Progenitor cell of endocrine pancreas (in vitro differentiated cells): ENCODE measurements at regions not wholly inside any gene's neighbourhood (a gene's known extent, or its start where the extent isn't known, plus 50 kb on each side); places are given as distances from the start of the nearest gene placed in this dataset.

Source experiments
- DNase-seq: peaks from one replicate; pipeline ENCODE4 v3.0.0; 2021; ENCODE audit warnings: low spot score; ENCODE audit not compliant: unreplicated experiment
- H3K27ac Mint-ChIP-seq: 2 replicates; pipeline ENCODE4 v1.8.0; 2021; ENCODE audit warnings: mild to moderate bottlenecking, moderate library complexity, mixed read lengths
- H3K27me3 Mint-ChIP-seq: 2 replicates; pipeline ENCODE4 v1.8.0; 2021; ENCODE audit warnings: mixed read lengths
- H3K36me3 Mint-ChIP-seq: 2 replicates; pipeline ENCODE4 v1.8.0; 2022; ENCODE audit warnings: mixed read lengths; ENCODE audit not compliant: insufficient read depth
- H3K4me1 Mint-ChIP-seq: 2 replicates; pipeline ENCODE4 v1.8.0; 2021; ENCODE audit warnings: low read depth, mixed read lengths
- H3K4me3 Mint-ChIP-seq: 2 replicates; pipeline ENCODE4 v1.8.0; 2021; ENCODE audit warnings: low read depth, mild to moderate bottlenecking, moderate library complexity, mixed read lengths
- H3K9me3 Mint-ChIP-seq: 2 replicates; pipeline ENCODE4 v1.8.0; 2021; ENCODE audit warnings: low read depth, mixed read lengths
- CTCF ChIP-seq: fragments of 200-600 bp; sonication (generic); IDR thresholded peaks from one replicate; pipeline ENCODE4 v1.5.0; 2021; ENCODE audit warnings: antibody characterized with exemption, mild to moderate bottlenecking; ENCODE audit not compliant: unreplicated experiment

GRCh38 chr20:43283126-43283525 is 93.4 kb upstream of the PTPRT start:
- H3K9me3 Mint-ChIP-seq: peaks cover 4% of the 10 kb centered on the region
- no peak for TF ChIP-seq CTCF
- H3K36me3 Mint-ChIP-seq: no peaks in the 10 kb centered on the region
- no peak for DNase-seq
- no peak overlapping the region for H3K4me3 Mint-ChIP-seq
- H3K27me3 Mint-ChIP-seq: peaks cover 9% of the 10 kb centered on the region
- no peaks in the 10 kb centered on the region for H3K4me1 Mint-ChIP-seq
- no peak overlapping the region for H3K27ac Mint-ChIP-seq

GRCh38 chr20:43271980-43272379 is 82.3 kb upstream of the PTPRT start:
- Mint-ChIP-seq H3K4me1 (no peaks in the 10 kb centered on the region), H3K4me3 (no peak overlapping the region), H3K9me3 (peaks cover 7% of the 10 kb centered on the region), H3K27ac (no peak overlapping the region), H3K36me3 (no peaks in the 10 kb centered on the region), H3K27me3 (peaks cover 28% of the 10 kb centered on the region)
- TF ChIP-seq CTCF: no peak
- DNase-seq: no peak

GRCh38 chr20:43265449-43265848 is 75.7 kb upstream of the PTPRT start:
- H3K9me3 Mint-ChIP-seq: no peaks in the 10 kb centered on the region
- H3K27ac Mint-ChIP-seq: no peak overlapping the region
- H3K36me3 Mint-ChIP-seq: no peaks in the 10 kb centered on the region
- H3K4me1 Mint-ChIP-seq: peaks cover 2% of the 10 kb centered on the region
- no peak for DNase-seq
- no peak overlapping the region for H3K4me3 Mint-ChIP-seq
- H3K27me3 Mint-ChIP-seq: peaks cover 9% of the 10 kb centered on the region
- no peak for TF ChIP-seq CTCF

- no peaks in the 10 kb centered on the region for H3K36me3 Mint-ChIP-seq
- TF ChIP-seq CTCF: no peak
- H3K4me1 Mint-ChIP-seq: peaks cover 2% of the 10 kb centered on the region
- H3K27me3 Mint-ChIP-seq: peaks cover 9% of the 10 kb centered on the region
- no peak overlapping the region for H3K4me3 Mint-ChIP-seq
- peaks cover 3% of the 10 kb centered on the region for H3K9me3 Mint-ChIP-seq
- no peak overlapping the region for H3K27ac Mint-ChIP-seq
- DNase-seq: no peak
Observed at GRCh38 chr20:43263226-43263625, 73.5 kb upstream of the PTPRT start.

- DNase-seq: no peak
- H3K9me3 Mint-ChIP-seq: peaks cover 3% of the 10 kb centered on the region
- H3K4me3 Mint-ChIP-seq: no peak overlapping the region
- TF ChIP-seq CTCF: no peak
- H3K4me1 Mint-ChIP-seq: peaks cover 2% of the 10 kb centered on the region
- H3K36me3 Mint-ChIP-seq: no peaks in the 10 kb centered on the region
- H3K27ac Mint-ChIP-seq: no peak overlapping the region
- H3K27me3 Mint-ChIP-seq: peaks cover 9% of the 10 kb centered on the region
Observed at GRCh38 chr20:43262341-43262740, 72.6 kb upstream of the PTPRT start.
